ENCODE measurements at regions not wholly inside any gene's neighbourhood (a gene's known extent, or its start where the extent isn't known, plus 50 kb on each side); places are given as distances from the start of the nearest gene placed in this dataset.
A peak's percentile ranks its signal among the peaks of the same experiment; 100 is the strongest.

- no peak for DNase-seq
These were observed 50.5 kb upstream of the ZNF438 start for GRCh38 chr10:31081937-31082840.

- peak; percentile 18 for DNase-seq
These were observed 52.1 kb upstream of the ZNF438 start for GRCh38 chr10:31083765-31084184.

DNA sequence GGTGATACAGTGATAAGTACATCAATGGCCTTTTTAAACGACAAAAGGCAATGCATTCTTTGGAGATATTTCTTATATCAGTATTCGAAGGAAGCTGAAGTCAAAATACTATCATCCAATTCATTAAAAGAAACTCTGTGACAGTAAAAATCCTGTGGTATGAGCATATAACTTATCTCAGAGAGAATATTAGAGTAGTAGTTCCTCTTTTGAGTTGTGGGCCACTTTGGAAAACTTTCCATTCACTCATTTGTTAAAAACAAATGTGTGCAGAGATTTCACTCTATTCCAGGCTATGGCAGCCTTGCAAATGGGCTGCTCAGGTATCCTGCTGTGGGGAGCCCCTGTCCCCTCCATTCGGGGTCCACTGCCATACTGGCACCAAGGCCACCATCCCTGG lies 55.3 kb upstream of the ZNF438 start:
- no peak for DNase-seq

- DNase-seq, result no peak
These were observed 56.2 kb upstream of the ZNF438 start for GRCh38 chr10:31087851-31088250.

GRCh38 chr10:31090894-31091607 lies 59.4 kb upstream of the ZNF438 start:
- no peak for DNase-seq

DNA sequence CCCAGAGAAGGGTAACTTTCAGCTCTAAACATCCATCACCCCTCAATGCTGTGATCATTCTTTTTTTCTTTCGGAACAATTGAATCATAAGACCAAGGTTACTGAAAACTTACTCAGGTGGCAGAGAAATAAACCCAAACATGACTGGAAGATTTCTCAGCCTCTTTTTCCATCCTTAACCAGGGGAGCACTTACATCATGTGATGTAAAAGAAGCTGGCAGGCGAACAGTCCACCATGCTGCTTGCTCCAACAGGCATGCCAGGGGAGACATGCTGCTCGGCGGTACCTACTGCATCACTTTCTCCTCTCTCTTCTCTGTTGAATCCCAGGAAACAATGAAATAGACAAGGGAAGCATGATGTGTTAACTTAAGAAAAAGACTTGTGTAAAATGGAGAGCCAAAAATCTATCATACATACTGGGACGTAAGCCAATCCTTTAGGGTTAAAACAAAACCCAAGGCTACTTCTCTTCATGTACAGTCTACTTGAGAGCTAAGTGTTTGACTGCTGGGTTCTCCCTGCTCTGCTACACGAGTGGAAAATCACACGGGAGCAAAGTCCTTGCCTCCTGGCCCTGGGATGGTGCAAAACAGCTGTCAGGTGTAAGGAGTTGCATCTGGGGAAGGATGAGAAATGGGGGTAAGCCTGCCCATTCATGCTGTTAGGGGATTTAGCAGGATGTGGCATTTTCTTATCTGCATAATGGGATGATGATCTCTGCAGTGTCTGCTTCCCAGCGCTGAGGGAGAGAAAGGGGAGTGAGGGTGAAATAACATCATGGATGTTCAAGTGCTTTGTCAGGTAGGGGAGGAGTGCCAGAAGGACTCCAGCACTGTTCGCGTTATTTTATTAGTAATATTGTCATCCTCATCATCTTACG lies 64.3 kb upstream of the ZNF438 start:
- no peak for DNase-seq

DNA sequence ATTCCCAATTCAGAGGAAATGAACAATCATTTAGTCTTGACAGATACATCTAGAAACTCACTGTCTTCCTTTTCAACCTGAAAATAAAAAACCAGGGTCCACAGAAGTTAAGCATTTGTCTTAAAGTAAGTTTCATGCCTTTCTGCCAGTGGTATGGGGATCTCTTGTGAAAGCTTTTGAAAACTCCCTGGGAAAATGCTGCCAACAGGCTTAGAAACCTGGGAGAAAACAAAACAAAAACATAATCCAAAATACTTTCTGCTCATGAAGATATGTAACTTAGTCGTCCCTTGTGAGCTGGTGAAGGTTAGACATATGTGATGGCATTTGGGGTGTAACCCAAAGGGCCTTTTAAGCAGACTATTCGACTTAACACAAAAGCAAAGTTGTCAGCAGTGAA lies 66.4 kb upstream of the ZNF438 start:
- DNase-seq, result no peak

- no peak for DNase-seq
These were observed 67.4 kb upstream of the ZNF438 start for GRCh38 chr10:31099094-31099493.

DNA sequence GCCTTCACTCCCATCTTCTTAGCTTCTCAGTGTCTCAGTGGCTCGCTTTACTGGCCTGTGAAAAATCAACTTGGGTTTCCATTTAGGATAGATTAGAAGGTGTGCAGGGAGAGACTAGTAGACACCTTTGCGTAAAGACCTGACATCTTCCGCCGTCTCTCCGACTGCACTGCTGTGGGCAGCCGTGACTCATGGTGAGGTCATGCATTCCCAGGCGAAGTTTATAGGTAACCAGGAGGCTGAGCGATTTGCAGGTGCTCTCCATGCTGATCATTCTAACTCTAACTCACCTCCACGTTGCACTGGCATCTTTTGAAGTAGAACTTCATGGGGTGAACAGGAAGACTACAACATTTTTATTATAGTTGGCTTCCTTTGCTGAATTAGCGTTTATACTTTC lies 68.0 kb upstream of the ZNF438 start:
- no peak for DNase-seq

DNA sequence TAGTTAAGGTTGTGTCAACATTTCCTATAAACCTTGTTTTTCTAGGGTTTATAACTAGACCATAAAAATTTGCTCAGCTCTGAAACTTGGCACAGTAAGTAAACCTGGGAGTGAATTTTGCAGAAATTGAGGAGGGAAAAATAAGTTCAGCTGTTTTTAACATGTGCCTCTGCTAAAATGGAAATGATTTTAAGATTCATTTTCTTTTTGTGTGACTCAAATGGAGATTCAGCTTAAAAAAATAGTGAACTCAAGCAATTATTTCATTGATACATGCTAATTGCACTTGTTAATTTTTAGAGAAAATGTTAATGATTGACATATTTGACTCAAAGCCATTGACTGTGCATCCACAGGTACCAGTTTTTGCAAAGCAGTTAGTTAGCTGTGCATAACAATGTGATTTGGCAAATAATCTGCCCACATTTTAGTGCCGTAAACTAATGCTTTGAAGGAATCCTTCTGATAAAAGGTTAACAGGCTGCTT lies 68.5 kb upstream of the ZNF438 start:
- no peak for DNase-seq

DNA sequence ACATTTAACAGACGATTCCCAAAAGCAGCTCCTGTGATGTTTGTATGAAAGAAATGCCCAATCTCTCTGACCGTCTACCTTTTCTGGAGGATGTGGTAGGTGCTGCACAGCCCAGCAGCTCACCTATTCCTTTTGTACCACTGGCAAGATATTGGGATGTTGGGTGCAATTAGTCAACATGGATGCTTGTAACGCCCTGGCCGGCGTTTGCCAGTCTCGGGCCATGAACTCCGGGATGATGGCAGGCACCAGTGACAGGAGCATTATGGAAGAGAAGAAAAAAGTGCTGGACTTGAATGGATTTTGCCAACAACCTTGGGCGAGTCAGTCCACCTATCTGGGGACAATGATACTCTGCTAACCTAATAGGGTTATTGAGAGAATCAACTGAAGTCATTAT lies 69.0 kb upstream of the ZNF438 start:
- no peak for DNase-seq

DNA sequence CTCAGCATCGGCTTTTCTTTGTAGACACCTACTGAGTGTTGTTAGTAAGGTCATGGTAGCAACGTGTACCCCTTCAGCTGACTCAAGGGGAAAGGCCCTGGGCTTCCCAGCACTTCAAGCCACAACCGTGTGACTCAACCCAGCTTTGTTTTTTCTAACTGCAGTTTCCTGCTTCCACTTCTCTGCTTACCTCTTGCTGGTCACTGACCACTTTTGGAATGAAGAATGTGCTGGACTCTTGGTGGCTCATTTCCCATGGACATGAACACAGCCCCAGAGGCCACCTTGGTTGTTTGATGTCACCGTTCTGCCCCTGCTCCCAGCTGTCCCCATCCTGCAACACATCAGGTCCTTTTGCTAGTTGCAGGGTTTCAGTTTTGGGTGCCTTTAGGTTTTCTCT lies 69.5 kb upstream of the ZNF438 start:
- peak; percentile 10 for DNase-seq

GRCh38 chr10:31102421-31102820 lies 70.8 kb upstream of the ZNF438 start:
- DNase-seq, result no peak

GRCh38 chr10:31103112-31103511 lies 71.4 kb upstream of the ZNF438 start:
- no peak for DNase-seq

DNA sequence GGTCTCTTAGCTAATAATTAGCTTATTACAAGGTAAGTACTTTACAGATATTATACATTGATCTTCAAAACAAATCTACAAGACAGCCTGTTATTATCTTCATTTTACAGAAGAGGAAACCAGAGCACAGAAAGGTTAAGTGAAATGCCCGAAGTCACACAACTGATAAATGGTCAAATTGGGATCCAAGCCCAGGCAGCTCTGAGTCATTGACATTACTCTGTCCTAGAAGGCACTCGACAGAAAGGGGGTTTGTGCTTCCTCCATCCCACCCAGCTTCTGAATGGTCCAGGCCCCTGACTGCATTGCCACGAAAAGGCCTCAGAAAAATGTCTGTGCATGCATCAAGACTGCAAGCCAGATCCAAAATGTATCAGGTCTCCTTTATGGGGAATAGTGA lies 81.3 kb upstream of the ZNF438 start:
- no peak for DNase-seq

- no peak for DNase-seq
These were observed 84.6 kb upstream of the ZNF438 start for GRCh38 chr10:31116226-31116625.

- no peak for DNase-seq
These were observed 86.9 kb upstream of the ZNF438 start for GRCh38 chr10:31118556-31118955.

- DNase-seq, result no peak
These were observed 88.7 kb upstream of the ZNF438 start for GRCh38 chr10:31120392-31120791.

DNA sequence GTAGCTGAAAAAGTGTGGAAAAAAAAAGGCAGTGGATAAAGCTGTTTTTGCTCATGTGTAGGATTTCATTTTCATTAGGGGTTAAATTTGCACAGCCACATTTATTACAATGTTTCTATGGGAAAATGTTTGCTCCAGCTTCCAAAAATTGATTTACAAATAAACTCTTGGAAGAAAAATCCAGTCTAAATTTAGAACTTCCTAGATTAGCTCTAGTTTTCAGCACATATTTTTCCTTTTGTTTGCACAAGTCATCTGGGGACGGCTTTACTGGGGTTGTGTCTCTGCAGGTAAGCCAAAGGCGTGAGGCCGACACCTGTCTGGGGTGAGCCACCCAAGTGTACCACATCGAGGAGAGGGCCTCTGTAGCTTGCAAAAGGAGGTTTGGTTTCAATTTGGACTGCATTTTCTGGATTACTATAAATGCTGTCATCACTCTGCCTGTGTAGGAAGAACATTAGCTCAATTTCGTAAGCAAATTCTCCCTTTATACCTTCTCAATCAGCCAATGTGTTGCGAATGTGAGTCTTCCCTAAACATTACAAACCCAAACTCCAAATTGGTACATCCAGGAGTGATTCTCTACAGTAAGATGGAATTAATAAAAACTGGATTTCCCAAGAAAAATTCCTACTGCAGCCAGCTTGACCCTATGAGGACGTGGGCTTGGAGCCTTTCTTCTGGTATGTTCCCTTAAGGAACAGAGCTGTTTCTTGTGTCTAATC lies 89.5 kb upstream of the ZNF438 start:
- no peak for DNase-seq

GRCh38 chr10:31121757-31122577 lies 90.3 kb upstream of the ZNF438 start:
- DNase-seq, result no peak

GRCh38 chr10:31123946-31124345 lies 92.3 kb upstream of the ZNF438 start:
- no peak for DNase-seq

Measured in activated effector memory CD4-positive, alpha-beta T cell treated with Interleukin-2 at 50 U/mL for 16 hours (primary cell).